Common myeloid progenitor, CD34-positive (primary cell): ENCODE measurements at regions not wholly inside any gene's neighbourhood (a gene's known extent, or its start where the extent isn't known, plus 50 kb on each side); places are given as distances from the start of the nearest gene placed in this dataset.
A peak's percentile ranks its signal among the peaks of the same experiment; 100 is the strongest.
"Not testable (repeated sequence)": the region's sequence is repeated elsewhere in the genome, so short reads cannot be mapped to it uniquely, and the experiment has no call there.

Experiments
- CTCF ChIA-PET: fragments of 350-600 bp; sonication (Branson Sonifier 250); formaldehyde crosslinking; loops from one replicate; lab custom pipeline; 2021; ENCODE audit warnings: antibody characterized with exemption; lab: Charles Lee
- POLR2A ChIA-PET: fragments of 350-600 bp; sonication (Branson Sonifier 250); formaldehyde crosslinking; loops from one replicate; lab custom pipeline; 2021; ENCODE audit warnings: antibody characterized with exemption; lab: Charles Lee
- DNase-seq, 3 donors: peaks; one replicate each; pipeline versions ENCODE4 v3.0.0 to v3.0.0-alpha.2; 2013
- H3K27ac ChIP-seq, 2 experiments: 1 replicate in 1 of 2; 2 replicates in 1 of 2; pipeline ENCODE4 v1.7.0; 2013; ENCODE audit warnings: inconsistent platforms in 2 of 2, low read length in 2 of 2, mild to moderate bottlenecking in 2 of 2, low read depth in 1 of 2, moderate library complexity in 1 of 2; ENCODE audit not compliant: severe bottlenecking in 2 of 2, insufficient read depth in 1 of 2, poor library complexity in 1 of 2
- H3K27me3 ChIP-seq, 5 experiments: replicated peaks in 2 of 5; 1 replicate in 3 of 5; 2 replicates in 2 of 5; pipeline versions ENCODE4 v1.6.1 to v1.7.0; 2013; ENCODE audit warnings: low read length in 4 of 5, mild to moderate bottlenecking in 2 of 5, moderate library complexity in 2 of 5, inconsistent platforms in 1 of 5; ENCODE audit not compliant: insufficient read depth in 5 of 5, control insufficient read depth in 4 of 5
- H3K36me3 ChIP-seq, 4 experiments: 1 replicate in 2 of 4; 2 replicates in 2 of 4; pipeline versions ENCODE4 v1.6.1 to v1.7.0; 2013; ENCODE audit warnings: low read length in 3 of 4, control low read depth in 1 of 4, mild to moderate bottlenecking in 1 of 4; ENCODE audit not compliant: control insufficient read depth in 4 of 4, insufficient read depth in 4 of 4
- H3K4me1 ChIP-seq, 4 experiments: 1 replicate in 3 of 4; 2 replicates in 1 of 4; pipeline versions ENCODE4 v1.6.1 to v1.7.1; 2013; ENCODE audit warnings: low read length in 3 of 4, mild to moderate bottlenecking in 3 of 4, control low read depth in 1 of 4, inconsistent platforms in 1 of 4, moderate library complexity in 1 of 4; ENCODE audit not compliant: control insufficient read depth in 4 of 4, insufficient read depth in 4 of 4; ENCODE audit errors: control extremely low read depth in 1 of 4
- H3K4me3 ChIP-seq, 7 experiments: 1 replicate in 4 of 7; 2 replicates in 3 of 7; pipeline versions ENCODE4 v1.5.1 to v1.7.0; 2013; ENCODE audit warnings: mild to moderate bottlenecking in 7 of 7, low read length in 6 of 7, moderate library complexity in 6 of 7, inconsistent platforms in 2 of 7, low read depth in 2 of 7, control low read depth in 1 of 7; ENCODE audit not compliant: insufficient read depth in 4 of 7, control insufficient read depth in 1 of 7; ENCODE audit errors: extremely low read depth in 1 of 7
- H3K9me3 ChIP-seq, 5 experiments: 1 replicate in 4 of 5; 2 replicates in 1 of 5; pipeline versions ENCODE4 v1.6.1 to v1.7.1; 2013; ENCODE audit warnings: low read length in 4 of 5, mild to moderate bottlenecking in 2 of 5, inconsistent platforms in 1 of 5, low read depth in 1 of 5, moderate library complexity in 1 of 5; ENCODE audit not compliant: control insufficient read depth in 4 of 5, insufficient read depth in 2 of 5; ENCODE audit errors: control extremely low read depth in 1 of 5
- WGBS: methylation state at CpG from one replicate; pipeline ENCODE4 v1.1.5; 2013; ENCODE audit not compliant: insufficient coverage; 5-methylcytosine and 5-hydroxymethylcytosine counted together

GRCh38 chr15:89016549-89017041, 71.7 kb upstream of the ABHD2 start:
- no peak overlapping the region for H3K27ac ChIP-seq
- ChIA-PET CTCF (interaction anchor here (0.7 to 3.3 kb wide), 4 partner anchors 34 to 124 kb away, joined by 3 to 18 read pairs (median 6); no protein-coding TSS in a partner anchor), POLR2A (no interaction called here)
- H3K36me3 ChIP-seq: no peaks in the 10 kb centered on the region
- H3K4me3 ChIP-seq: no peak overlapping the region
- WGBS: 97% methylated on average over 10 of the region's 10 CpGs
- peaks cover 2 to 43% (median 32%) of the 10 kb centered on the region in 4 experiments for H3K4me1 ChIP-seq
- no peak for DNase-seq
- no peaks in the 10 kb centered on the region for H3K27me3 ChIP-seq
- H3K9me3 ChIP-seq: peaks cover 0 to 6% (median 0%) of the 10 kb centered on the region in 5 experiments

GRCh38 chr15:89017370-89018066, 70.7 kb upstream of the ABHD2 start:
- Histone ChIP-seq H3K4me1 (peaks cover 2 to 52% (median 40%) of the 10 kb centered on the region in 4 experiments), H3K4me3 (peak overlapping the region in 5 of 7 experiments; percentile 20 to 67 (median 54)), H3K27ac (no peak overlapping the region), H3K9me3 (peaks cover 0 to 5% (median 0%) of the 10 kb centered on the region in 5 experiments), H3K27me3 (no peaks in the 10 kb centered on the region), H3K36me3 (no peaks in the 10 kb centered on the region)
- POLR2A ChIA-PET: no interaction called here
- CTCF ChIA-PET: interaction anchor here (0.7 to 1.9 kb wide), 4 partner anchors 34 to 125 kb away, joined by 3 to 18 read pairs (median 3); no protein-coding TSS in a partner anchor
- WGBS: 15% methylated on average over 32 of the region's 38 CpGs
- DNase-seq: peak; percentile 76 to 88 (median 87)

- Histone ChIP-seq H3K9me3 (peaks cover 0 to 3% (median 0%) of the 10 kb centered on the region in 5 experiments), H3K4me1 (peaks cover 2 to 54% (median 41%) of the 10 kb centered on the region in 4 experiments), H3K27ac (no peak overlapping the region), H3K4me3 (no peak overlapping the region), H3K27me3 (no peaks in the 10 kb centered on the region), H3K36me3 (no peaks in the 10 kb centered on the region)
- POLR2A ChIA-PET: no interaction called here
- CTCF ChIA-PET: interaction anchor here (0.9 to 1.9 kb wide), 4 partner anchors 8 to 125 kb away, joined by 3 to 18 read pairs (median 3); no protein-coding TSS in a partner anchor
- WGBS: 100% methylated on average over 5 of the region's 7 CpGs
- DNase-seq: no peak
Observed at GRCh38 chr15:89018207-89018606, 70.0 kb upstream of the ABHD2 start.

GRCh38 chr15:89019436-89019835, 68.8 kb upstream of the ABHD2 start:
- Histone ChIP-seq H3K4me1 (peaks cover 2 to 54% (median 41%) of the 10 kb centered on the region in 4 experiments), H3K27ac (no peak overlapping the region), H3K4me3 (peak overlapping the region in 2 of 7 experiments; percentile 34 to 42), H3K36me3 (no peaks in the 10 kb centered on the region), H3K9me3 (peaks cover 0 to 5% (median 0%) of the 10 kb centered on the region in 5 experiments), H3K27me3 (no peaks in the 10 kb centered on the region)
- 55% methylated on average over 2 of the region's 3 CpGs for WGBS
- CTCF ChIA-PET: no interaction called here
- POLR2A ChIA-PET: no interaction called here
- peak in 1 of 3 donors; percentile 22 for DNase-seq

DNA sequence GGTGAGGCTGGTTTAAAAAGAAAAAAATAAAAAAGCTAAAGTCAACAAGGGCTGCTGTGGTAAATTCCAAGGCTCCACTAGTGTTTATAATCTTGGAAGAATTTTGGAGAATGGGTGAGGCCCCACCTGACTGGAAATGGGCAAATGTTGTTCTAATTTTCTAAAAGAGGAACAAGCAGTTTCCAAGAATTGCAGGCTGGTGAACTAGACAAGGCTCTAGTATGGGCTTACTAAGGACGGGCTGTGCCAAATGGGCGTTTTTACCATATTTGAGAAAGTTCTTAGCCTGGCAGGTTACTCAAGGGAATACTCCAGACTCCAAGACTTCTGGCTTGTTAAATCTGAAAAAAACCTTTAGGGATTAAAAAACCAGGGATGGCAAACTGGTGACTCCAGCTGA, 67.0 kb upstream of the ABHD2 start:
- peak in 2 of 3 donors; percentile 43 to 59 for DNase-seq
- no peak overlapping the region for H3K27ac ChIP-seq
- H3K36me3 ChIP-seq: no peaks in the 10 kb centered on the region
- no peaks in the 10 kb centered on the region for H3K27me3 ChIP-seq
- H3K9me3 ChIP-seq: peaks cover 0 to 9% (median 7%) of the 10 kb centered on the region in 5 experiments
- H3K4me3 ChIP-seq: peak overlapping the region in 1 of 7 experiments; percentile 16
- H3K4me1 ChIP-seq: peaks cover 2 to 54% (median 41%) of the 10 kb centered on the region in 4 experiments
- CTCF ChIA-PET: interaction anchor here (1.1 to 3.1 kb wide), 3 partner anchors 14 to 157 kb away, joined by 3 to 10 read pairs (median 5); no protein-coding TSS in a partner anchor
- 0% methylated on average over 2 of the region's 2 CpGs for WGBS
- POLR2A ChIA-PET: no interaction called here

GRCh38 chr15:89021886-89022285, 66.4 kb upstream of the ABHD2 start:
- POLR2A ChIA-PET, H3K36me3 ChIP-seq, H3K4me3 ChIP-seq, H3K27me3 ChIP-seq, H3K27ac ChIP-seq: not testable (repeated sequence)
- Histone ChIP-seq H3K9me3 (peaks cover 0 to 11% (median 7%) of the 10 kb centered on the region in 5 experiments), H3K4me1 (peaks cover 2 to 54% (median 41%) of the 10 kb centered on the region in 4 experiments)
- CTCF ChIA-PET: interaction anchor here (1.0 to 3.1 kb wide), 7 partner anchors 12 to 156 kb away, joined by 3 to 10 read pairs (median 4); no protein-coding TSS in a partner anchor
- 95% methylated on average over 6 of the region's 8 CpGs for WGBS
- peak in 1 of 3 donors; percentile 15 for DNase-seq
